Astrocyte (in vitro differentiated cells and primary cell): ENCODE measurements at regions not wholly inside any gene's neighbourhood (a gene's known extent, or its start where the extent isn't known, plus 50 kb on each side); places are given as distances from the start of the nearest gene placed in this dataset.

Experiments
- EZH2 ChIP-seq: IDR thresholded peaks from 2 replicates; pipeline ENCODE4 v1.6.1; 2012; ENCODE audit warnings: mild to moderate bottlenecking, low read length, inconsistent platforms; ENCODE audit not compliant: insufficient read depth
- TF ChIP-seq, protein P1 (sequence below): IDR thresholded peaks from 2 replicates; pipeline ENCODE4 v1.5.1; 2011; ENCODE audit warnings: low read depth, mild to moderate bottlenecking, inconsistent platforms, low read length, moderate library complexity; ENCODE audit not compliant: insufficient read depth

- no peak for TF ChIP-seq EZH2
- TF ChIP-seq, protein P1, sequence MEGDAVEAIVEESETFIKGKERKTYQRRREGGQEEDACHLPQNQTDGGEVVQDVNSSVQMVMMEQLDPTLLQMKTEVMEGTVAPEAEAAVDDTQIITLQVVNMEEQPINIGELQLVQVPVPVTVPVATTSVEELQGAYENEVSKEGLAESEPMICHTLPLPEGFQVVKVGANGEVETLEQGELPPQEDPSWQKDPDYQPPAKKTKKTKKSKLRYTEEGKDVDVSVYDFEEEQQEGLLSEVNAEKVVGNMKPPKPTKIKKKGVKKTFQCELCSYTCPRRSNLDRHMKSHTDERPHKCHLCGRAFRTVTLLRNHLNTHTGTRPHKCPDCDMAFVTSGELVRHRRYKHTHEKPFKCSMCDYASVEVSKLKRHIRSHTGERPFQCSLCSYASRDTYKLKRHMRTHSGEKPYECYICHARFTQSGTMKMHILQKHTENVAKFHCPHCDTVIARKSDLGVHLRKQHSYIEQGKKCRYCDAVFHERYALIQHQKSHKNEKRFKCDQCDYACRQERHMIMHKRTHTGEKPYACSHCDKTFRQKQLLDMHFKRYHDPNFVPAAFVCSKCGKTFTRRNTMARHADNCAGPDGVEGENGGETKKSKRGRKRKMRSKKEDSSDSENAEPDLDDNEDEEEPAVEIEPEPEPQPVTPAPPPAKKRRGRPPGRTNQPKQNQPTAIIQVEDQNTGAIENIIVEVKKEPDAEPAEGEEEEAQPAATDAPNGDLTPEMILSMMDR: no peak
Observed at GRCh38 chr10:131580076-131580652, 268.6 kb upstream of the TCERG1L start.
